ENCODE measurements at regions not wholly inside any gene's neighbourhood (a gene's known extent, or its start where the extent isn't known, plus 50 kb on each side); places are given as distances from the start of the nearest gene placed in this dataset.
"Not testable (repeated sequence)": the region's sequence is repeated elsewhere in the genome, so short reads cannot be mapped to it uniquely, and the experiment has no call there.

- no peak for DNase-seq
These were observed 666.4 kb upstream of the CPEB2 start for GRCh38 chr4:14335872-14336271.

GRCh38 chr4:14336656-14337055 is 665.6 kb upstream of the CPEB2 start:
- DNase-seq = peak; percentile 50

GRCh38 chr4:14337892-14338584 is 664.2 kb upstream of the CPEB2 start:
- DNase-seq = no peak

- DNase-seq = no peak
These were observed 663.6 kb upstream of the CPEB2 start for GRCh38 chr4:14338585-14339265.

GRCh38 chr4:14339715-14340114 is 662.6 kb upstream of the CPEB2 start:
- no peak for DNase-seq

GRCh38 chr4:14340321-14340720 is 662.0 kb upstream of the CPEB2 start:
- no peak for DNase-seq

- no peak for DNase-seq
These were observed 658.3 kb upstream of the CPEB2 start for GRCh38 chr4:14343961-14344360.

- no peak for DNase-seq
These were observed 656.9 kb upstream of the CPEB2 start for GRCh38 chr4:14345356-14345775.

- no peak for DNase-seq
These were observed 654.8 kb upstream of the CPEB2 start for GRCh38 chr4:14347526-14347925.

GRCh38 chr4:14348506-14348905 is 653.8 kb upstream of the CPEB2 start:
- DNase-seq = no peak

- not testable (repeated sequence) for DNase-seq
These were observed 643.6 kb upstream of the CPEB2 start for GRCh38 chr4:14358544-14359160.

GRCh38 chr4:14359991-14360390 is 642.3 kb upstream of the CPEB2 start:
- no peak for DNase-seq

- DNase-seq = no peak
These were observed 641.2 kb upstream of the CPEB2 start for GRCh38 chr4:14361084-14361483.

- no peak for DNase-seq
These were observed 639.9 kb upstream of the CPEB2 start for GRCh38 chr4:14362385-14362784.

- DNase-seq = no peak
These were observed 637.2 kb upstream of the CPEB2 start for GRCh38 chr4:14364953-14365536.

- no peak for DNase-seq
These were observed 633.9 kb upstream of the CPEB2 start for GRCh38 chr4:14368391-14368790.

- DNase-seq = no peak
These were observed 631.1 kb upstream of the CPEB2 start for GRCh38 chr4:14371131-14371530.

- no peak for DNase-seq
These were observed 626.5 kb upstream of the CPEB2 start for GRCh38 chr4:14375816-14376215.

- no peak for DNase-seq
These were observed 623.1 kb upstream of the CPEB2 start for GRCh38 chr4:14379183-14379582.

GRCh38 chr4:14383652-14384051 is 618.6 kb upstream of the CPEB2 start:
- DNase-seq = no peak

GRCh38 chr4:14384824-14385223 is 617.5 kb upstream of the CPEB2 start:
- DNase-seq = no peak

- DNase-seq = no peak
These were observed 616.1 kb upstream of the CPEB2 start for GRCh38 chr4:14386196-14386595.

- DNase-seq = no peak
These were observed 614.6 kb upstream of the CPEB2 start for GRCh38 chr4:14387647-14388046.

GRCh38 chr4:14392378-14392777 is 609.9 kb upstream of the CPEB2 start:
- DNase-seq = no peak

Measured in activated CD4-positive, alpha-beta T cell treated with anti-CD3 and anti-CD28 coated beads, Interleukin-10, Interleukin-2, amounts not matched to agents 100 ng/mL and 50 ng/mL, durations not matched to agents 16 hours and 8 hours (primary cell).